Astrocyte of the hippocampus (primary cell): ENCODE measurements at regions not wholly inside any gene's neighbourhood (a gene's known extent, or its start where the extent isn't known, plus 50 kb on each side); places are given as distances from the start of the nearest gene placed in this dataset.
"Not testable (repeated sequence)": the region's sequence is repeated elsewhere in the genome, so short reads cannot be mapped to it uniquely, and the experiment has no call there.

ENCODE experiments used
- DNase-seq: peaks from one replicate; pipeline ENCODE4 v3.0.0; 2011; ENCODE audit warnings: low read depth, low spot score

DNA sequence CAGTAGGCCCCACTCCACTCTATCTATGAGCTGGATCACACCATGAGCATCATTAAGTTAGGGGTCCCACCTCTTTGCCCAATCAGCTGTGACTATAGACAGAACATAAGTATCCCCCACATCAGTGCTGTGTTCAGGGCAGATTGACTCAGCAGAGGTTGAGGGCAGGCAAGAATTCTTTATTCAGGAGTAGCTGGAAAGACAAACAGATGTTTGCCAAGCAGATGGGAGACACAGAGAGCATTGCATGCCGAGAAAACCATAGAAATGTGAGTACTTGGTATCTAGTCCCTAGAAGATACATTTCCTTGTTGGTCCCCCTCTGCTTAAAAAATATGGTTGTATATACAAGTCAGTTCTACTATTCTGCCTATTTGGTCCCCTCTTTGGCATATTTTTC, 440.8 kb downstream of the RAP2B start:
- DNase-seq, result no peak

DNA sequence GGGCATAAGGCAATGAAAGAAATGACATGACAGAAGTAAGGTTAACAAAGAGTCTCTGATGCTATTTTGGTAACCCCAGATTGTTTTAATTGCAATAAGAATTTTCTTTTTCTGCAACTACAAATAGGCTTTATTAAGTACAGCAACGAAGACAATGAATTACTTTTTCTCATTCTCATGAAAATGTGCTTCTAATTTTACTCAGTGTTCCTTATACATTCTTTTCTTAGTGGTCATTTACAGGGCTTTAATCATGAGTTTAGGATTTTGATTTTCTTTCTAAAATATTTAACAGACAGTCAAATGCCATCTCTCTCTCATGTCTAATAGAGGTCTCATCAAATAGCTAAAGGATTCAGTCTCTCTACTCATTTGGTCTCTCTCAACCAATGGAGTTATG, 452.1 kb downstream of the RAP2B start:
- DNase-seq, result no peak

DNA sequence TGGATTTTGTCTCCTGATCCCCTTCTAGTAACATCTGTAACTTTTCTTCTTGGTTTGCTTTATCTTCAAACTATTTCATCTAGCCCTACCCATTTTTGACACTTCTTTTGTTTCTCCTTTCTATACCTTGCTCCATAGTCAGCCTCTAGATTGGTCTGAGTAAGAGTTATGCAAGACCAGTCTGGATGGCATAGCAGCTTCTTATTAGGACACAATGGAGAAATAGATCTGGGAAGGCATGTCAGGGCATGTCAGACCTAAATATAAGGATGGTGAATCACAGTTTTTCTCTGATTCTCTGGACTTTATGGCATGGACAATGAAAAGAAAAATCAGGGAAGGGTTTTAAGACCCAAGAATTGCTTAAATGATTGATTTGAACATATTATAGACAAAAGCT, 452.5 kb downstream of the RAP2B start:
- DNase-seq, result peak; percentile 42

DNA sequence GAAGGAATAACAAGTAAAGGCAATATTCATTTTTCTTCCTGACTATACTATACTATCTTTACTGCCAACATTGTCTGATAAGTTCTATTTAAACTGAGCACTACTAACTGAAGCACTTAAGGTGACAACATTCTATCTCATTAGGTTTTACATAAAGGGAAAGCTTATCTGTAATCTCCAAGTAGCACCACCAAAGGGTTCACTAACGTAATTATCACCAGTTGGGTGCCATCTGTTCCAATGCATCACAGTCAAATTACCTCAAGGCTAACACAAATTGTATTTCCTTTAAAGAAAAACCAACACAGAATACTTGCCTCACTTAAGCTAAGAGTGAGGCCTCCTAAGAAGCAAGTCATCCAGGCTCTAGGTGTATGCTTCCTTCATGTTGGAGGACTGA, 453.8 kb downstream of the RAP2B start:
- no peak for DNase-seq

DNA sequence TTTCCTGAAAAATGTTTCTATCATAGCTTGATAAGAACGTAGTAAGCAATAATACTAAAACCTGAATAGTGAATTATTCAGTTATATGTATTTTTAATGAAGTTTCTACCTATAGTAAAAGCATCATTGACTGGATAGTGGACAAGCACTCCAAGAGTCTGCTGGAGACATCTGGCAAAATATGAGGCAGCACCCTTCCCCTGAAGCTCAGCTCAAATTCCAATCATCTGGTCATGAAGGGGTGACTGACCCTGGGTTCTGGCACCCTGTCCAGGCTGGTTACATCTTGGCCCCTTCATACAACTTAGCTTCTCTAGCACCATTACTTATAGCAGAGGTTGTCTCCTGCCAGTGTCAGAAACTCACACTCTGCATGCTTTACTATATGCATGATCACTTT, 455.4 kb downstream of the RAP2B start:
- DNase-seq, result no peak

DNA sequence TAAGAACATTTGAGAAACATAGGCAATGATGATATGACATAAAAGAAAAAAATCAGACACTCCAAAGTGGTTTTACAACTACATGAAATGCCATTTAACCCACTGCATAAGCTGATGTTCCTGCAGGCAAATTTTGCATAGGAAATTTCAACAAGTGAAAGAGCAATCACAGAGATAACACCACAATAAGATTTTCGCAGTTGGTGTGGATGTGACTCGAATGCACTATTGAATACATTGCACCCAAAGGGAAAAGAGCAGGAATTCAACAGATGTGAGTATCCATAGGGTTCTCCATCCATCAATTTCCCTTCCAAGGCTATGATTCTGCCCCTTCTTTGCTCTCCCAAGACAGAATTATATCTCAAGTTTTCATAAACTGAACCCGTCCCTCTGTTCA, 456.1 kb downstream of the RAP2B start:
- no peak for DNase-seq

DNA sequence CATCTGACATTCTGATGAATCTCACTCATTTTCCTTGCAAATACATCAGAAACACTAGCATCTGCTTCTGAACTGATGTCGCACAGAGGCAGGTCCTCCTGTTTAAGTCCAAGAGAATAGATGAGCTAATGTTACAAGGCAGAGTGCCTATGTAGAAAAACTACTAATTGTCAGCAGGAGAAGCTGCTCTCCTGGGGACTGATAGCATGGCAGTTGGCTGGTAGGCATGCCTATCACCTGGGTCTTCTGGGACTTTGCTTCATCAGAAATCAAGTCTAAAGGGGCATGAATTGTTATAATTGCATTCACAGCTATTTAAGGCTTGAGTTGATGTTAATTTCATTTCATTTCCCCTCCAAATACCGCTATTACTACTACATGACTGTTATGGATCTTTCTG, 457.2 kb downstream of the RAP2B start:
- no peak for DNase-seq

DNA sequence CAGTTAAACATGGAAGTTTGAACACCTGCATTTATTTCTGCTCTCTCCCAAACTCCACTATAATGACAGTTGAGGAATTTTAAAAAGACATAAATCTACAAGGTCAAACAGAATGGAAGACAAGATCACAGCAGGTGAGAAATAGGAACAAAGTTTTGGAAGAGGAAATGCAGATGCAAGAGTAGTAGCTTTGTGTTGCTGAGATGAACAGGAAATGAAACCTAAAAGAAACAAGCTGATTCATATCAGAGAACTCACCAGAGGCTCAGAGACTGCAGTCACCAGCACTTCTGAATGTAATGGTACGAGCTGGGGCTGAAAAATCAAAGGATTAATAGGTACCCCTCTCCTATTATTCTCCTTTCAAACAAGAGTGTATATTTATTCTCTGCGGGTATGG, 459.9 kb downstream of the RAP2B start:
- no peak for DNase-seq

DNA sequence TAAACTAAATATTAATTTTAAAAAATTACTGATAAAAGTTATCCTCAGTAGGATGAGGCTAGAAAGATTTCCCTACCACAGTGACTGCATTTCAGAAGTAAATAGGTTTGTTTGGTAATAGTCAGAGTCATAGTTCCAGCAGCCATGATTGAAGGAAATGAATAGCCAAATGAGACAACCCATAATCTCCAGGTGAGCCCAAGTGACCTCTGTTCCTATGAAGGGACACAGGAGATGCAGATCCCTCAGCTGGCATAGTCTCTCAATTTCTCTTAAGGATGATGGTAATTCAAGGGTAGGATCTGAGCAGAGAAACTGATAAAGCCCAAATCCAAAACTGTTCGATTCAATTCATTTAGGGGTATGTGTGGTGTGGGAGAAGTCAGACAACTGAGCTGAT, 461.8 kb downstream of the RAP2B start:
- DNase-seq, result no peak

DNA sequence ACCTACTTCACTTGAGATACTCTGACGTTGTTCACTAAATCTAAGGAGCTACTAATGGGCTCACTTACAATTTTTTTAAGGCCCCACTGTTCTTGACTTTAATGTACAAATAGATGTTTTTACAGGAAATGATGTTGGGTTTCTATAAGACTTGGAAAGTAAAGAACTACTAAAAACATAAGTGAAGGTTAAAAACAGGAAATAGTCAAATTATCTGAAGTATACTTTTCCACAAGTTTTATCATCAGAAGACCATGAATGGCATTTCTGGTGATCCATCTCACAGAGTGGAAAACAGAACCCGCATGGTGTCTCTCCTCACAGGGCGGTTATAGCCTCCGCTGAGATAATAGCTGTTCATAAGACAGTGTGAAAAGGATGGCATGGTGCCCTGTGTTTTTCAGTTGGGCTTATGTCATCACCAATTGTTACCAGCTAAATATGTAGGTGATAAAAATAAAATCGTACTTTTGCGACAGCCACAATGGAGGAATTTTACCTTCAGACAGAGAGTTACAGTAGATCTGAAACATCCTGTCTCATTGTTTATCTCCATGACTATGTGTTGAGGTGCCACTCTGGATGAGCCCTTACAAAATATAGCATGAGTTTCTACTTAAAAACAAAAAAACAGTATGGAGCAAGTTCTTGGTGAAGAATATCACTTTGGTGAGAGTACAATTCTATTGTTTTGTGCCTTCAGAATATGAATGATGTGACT, 462.4 kb downstream of the RAP2B start:
- DNase-seq, result no peak

DNA sequence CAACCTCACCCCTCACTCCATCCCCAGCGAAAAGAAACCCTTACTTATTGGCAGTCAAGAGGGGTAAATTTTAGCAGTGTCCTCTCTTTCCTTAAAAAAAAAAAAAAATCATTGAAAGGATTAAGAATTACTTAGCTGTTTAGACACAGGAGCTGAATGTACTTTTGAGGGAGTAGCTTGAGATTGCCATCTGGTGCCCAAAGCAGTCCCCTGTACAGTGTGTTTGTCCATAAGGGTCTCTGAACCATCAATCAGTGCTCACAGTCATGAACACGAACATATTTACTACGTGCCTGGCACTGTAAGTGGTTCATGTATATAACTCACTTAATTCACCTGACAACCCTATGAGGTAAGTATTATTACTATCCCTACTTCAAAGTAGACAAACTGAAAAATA, 463.5 kb downstream of the RAP2B start:
- DNase-seq, result no peak

DNA sequence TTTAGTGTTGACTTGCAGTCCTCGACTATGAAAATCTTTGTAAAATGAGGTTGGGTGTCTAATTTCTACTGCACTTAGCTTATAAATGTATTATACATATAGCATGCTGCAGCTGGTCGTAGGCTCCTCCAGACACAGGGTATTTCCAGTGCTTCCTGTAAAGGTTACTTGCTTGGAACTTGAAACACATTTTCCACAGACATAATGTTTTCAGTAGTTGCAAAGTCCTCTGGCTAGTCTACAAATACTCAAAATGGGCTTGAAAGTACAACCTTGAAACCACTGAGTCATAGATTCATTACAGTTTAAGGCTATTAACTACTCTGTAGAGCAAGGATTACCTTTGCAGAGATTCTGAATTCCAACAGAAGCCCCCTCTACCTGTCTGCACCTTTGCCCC, 464.1 kb downstream of the RAP2B start:
- DNase-seq, result no peak

DNA sequence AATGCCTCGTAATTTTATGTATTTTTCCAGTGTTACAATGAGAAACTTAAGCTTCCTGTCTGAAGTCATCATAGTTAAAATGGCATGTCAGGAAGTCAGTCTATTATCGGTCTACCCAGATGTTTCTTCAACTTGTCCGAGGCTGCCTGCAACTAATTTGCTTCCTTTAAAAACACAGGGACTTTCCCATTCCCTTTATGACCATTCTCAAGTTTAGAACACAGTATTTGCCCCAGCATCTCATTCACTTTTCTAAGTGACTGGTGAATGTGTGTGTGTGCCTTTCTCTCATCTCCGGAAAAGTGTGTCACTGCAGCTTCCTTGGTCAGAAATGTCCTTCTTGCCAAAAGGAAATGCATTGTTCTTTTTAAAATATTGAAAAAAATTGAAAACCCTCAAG, 466.6 kb downstream of the RAP2B start:
- DNase-seq, result no peak

DNA sequence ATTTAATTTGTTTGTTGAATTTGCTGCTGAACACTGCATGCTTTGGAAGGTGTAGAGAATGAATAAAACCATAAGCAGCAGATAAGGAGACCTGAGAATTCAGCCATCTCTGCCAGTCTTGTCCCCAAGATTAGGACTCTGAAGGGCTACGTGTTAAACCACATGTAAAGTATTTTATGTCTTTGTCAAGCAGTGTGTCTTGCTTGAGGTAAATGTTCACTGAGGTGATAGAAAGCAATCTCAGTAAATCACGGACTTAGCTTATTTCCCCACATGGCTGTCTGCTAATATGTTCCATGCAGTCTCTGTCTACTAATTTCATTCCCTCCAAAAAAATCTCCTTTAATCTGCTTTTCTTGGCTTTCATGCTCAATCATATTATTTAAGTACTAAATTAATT, 467.1 kb downstream of the RAP2B start:
- DNase-seq, result no peak

DNA sequence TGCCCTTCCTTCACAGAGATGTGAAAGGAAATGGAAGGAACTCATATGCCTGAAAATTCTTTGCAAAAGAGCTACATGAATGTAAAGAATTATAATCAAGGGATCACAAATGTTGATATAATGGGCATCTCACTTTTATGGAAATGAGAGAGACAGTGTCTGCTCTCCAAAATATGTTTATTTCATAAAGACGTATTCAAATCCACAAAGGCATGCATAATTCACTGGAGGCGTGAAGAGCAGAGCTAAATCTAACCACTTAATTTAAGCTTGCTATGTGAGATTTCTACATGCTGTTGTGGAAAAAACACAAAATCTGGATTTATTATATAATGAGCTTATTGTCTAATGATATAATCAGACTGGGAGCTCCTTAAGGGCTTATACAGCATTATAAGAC, 469.1 kb downstream of the RAP2B start:
- DNase-seq, result no peak

DNA sequence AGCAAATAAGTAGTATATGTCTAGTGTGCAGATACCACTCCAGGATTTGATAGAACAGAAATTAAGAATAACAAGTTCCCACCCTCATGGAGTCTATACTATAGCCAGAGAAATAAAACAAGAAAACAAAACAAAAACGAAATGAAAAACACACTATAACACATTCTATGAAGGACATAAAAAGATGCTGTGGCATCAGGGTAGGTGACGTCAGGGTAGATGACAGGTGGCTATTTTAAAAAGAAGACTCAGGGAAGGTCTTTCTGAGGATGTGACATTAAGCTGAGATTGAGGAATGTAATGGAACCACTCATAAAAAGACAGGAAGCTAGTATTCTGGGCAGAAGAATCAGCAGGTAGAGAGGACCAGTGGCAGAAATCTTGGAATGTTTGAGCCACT, 469.6 kb downstream of the RAP2B start:
- no peak for DNase-seq

DNA sequence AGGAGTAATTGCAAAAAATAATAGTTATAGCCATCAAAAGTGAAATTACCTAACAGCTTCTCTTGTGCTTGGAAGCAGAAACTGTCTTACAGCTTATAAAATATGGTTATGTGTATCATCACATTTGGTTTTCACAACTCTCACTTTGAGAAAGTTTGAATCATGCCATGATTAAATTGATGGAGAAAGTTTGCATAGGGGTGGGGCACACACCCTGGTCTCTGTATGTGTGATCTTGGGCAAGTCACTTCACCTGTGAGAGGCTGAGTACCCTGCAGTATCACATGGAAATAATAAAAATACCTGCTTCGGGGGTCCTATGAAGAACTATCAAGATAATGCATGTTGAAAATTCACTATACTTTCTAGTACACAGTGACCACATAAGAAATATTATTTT, 471.4 kb downstream of the RAP2B start:
- DNase-seq, result no peak

DNA sequence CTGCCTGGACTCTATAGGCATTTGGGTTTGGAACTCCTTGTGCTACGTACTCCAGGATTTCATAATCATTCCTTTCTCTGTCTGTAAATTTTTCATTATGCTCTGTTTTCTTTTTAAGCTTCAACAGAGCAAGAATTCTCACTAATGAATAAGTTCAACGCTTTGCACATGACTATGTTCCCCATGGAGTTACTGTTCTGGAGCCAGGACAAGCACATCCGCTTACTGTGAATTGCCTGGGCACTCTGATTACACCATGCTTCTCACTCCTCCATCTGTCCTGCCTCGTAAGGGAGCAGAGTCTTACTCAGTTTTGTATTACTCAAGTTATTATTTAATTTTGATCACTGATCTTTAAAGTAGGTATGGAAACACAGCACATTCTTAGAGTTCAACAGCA, 472.7 kb downstream of the RAP2B start:
- DNase-seq, result no peak

DNA sequence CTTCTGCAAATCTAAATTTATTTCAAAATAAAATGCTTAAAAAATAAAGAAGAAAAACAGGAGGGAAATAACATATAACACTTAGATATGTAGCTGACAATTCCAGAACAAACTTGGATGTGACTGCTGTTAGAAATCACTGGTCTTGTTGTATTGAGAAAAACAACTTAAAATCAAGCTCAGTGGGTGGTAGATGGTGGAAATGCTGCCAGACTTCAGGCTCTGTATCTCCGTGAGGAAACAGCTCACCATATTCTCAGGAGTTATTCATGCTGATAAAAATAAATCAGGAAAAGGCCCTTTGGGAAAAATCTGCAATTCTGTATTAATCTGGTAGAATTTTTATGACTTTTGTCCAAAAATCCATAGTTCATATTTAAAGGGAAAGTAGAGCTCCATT, 477.6 kb downstream of the RAP2B start:
- DNase-seq, result no peak

DNA sequence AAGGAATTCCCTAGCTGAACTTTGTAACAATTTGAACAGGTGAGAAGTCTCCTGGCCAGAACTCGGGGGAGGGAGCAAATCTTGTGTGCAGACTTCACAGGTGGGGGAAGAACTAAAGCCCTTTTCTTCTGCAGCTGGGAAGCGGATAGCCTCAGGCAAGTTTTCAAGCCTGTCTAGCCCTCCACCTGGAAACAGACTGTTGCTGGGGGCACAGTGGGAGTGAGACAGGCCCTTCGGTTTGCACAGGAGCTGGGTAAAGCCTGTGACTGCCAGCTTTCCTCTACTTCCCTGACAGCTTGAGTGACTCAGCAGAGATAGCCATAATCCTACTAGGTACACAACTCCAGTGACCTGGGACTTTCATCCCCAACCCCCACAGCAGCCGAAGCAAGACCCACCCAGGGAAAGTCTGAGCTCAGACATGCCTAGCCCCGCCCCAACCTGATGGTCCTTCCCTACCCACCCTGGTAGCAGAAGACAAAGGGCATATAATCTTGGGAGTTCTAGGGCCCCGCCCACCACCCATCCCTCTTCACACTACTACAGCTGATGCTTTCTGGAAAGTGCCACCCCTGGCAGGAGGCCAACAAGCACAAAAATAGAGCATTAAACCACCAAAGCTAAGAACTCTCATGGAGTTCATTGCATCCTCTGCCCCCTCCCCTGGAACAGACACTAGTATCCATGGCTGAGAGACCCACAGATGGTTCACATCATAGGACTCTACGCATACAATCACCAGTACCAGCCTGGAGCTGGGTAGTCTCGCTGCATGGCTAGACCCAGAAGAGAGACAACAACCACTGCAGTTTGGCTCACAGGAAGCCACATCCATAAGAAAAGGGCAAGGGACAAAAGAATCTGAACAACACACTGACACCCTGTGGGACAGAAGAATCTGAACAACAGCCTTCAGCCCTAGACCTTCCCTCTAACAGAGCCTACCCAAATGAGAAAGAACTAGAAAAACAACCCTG, 479.0 kb downstream of the RAP2B start:
- no peak for DNase-seq

DNA sequence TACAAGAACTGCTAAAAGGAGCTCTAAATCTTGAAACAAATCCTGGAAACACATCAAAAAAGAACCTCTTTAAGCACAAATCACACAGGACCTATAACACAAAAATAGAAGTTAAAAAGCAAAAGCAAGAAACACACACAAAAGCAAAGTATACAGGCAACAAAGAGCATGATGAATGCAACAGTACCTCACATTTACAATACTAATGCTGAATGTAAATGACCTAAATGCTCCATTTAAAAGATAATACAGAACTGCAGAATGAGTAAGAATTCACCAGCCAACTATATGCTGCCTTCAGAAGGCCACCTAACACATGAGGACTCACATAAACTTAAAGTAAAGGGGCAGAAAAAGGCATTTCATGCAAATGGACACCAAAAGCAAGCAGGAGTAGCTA, 478.6 kb upstream of the ARHGEF26 start:
- DNase-seq, result not testable (repeated sequence)

DNA sequence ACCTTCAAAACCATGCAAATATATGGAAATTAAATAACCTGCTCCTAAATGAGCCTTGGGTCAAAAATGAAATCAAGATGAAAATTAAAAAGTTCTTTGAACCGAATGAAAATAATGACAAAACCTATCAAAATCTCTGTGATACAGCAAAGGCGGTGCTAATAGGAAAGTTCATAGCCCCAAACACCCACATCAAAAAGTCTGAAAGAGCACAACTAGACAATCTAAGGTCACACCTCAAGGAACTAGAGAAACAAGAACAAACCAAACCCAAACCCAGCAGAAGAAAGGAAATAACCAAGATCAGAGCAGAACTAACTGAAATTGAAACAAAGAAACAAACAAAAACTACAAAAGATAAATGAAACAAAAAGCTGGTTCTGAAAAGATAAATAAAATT, 477.7 kb upstream of the ARHGEF26 start:
- DNase-seq, result not testable (repeated sequence)

DNA sequence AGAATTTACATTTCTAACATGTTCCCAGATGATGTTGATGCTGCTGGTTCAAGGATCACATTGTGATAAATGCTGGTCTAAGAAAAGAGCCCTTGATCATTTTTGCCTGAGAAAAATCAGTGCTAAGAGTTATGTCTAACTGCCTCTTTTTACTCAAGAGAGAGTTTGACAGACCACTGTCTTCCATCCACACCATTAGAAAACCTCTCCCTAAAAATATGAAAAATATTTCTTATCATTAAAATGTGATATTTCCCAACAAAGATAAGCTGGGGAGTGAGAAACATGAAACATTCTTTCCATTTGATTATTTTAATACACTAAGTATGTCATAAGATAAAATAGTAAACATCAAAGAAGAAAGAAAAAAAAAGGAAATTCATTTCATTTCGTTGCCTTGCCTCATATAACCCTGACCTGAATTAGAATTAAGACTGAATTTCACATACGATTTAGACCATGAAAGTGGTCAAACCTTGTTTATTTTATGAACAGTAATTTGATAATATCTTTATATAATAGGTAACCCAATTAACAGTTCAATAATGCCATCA, 471.8 kb upstream of the ARHGEF26 start:
- no peak for DNase-seq
